ENCODE measurements at regions not wholly inside any gene's neighbourhood (a gene's known extent, or its start where the extent isn't known, plus 50 kb on each side); places are given as distances from the start of the nearest gene placed in this dataset.
A peak's percentile ranks its signal among the peaks of the same experiment; 100 is the strongest.

GRCh38 chr14:35201066-35201465, 78.7 kb downstream of the PRORP start:
- no peak for DNase-seq (ENCODE audit: low read depth)

GRCh38 chr14:35202195-35202594, 79.8 kb downstream of the PRORP start:
- no peak for DNase-seq (ENCODE audit: low read depth)
- no peak overlapping the region for H3K4me3 ChIP-seq (ENCODE audit: control insufficient read depth, low read depth, low read length)
- TF ChIP-seq CTCF (conservative IDR thresholded peaks at IDR 0.05; ENCODE audit: control insufficient read depth, insufficient read depth, low read depth, low read length) = no peak

More at GRCh38 chr14:35201066-35201465, 78.7 kb downstream of the PRORP start:
- H3K4me3 ChIP-seq (ENCODE audit: control insufficient read depth, low read depth, low read length) = no peak overlapping the region
- TF ChIP-seq CTCF (conservative IDR thresholded peaks at IDR 0.05; ENCODE audit: control insufficient read depth, insufficient read depth, low read depth, low read length) = no peak

- no peak for TF ChIP-seq CTCF (conservative IDR thresholded peaks at IDR 0.05; ENCODE audit: control insufficient read depth, insufficient read depth, low read depth, low read length)
Observed at GRCh38 chr14:35205737-35206136, 83.4 kb downstream of the PRORP start.

GRCh38 chr14:35211067-35211466, 81.1 kb upstream of the PSMA6 start:
- H3K4me3 ChIP-seq (ENCODE audit: control insufficient read depth, low read depth, low read length) = no peak overlapping the region
- TF ChIP-seq CTCF (conservative IDR thresholded peaks at IDR 0.05; ENCODE audit: control insufficient read depth, insufficient read depth, low read depth, low read length) = no peak

More at GRCh38 chr14:35205737-35206136, 83.4 kb downstream of the PRORP start:
- H3K4me3 ChIP-seq (ENCODE audit: control insufficient read depth, low read depth, low read length) = no peak overlapping the region
- no peak for DNase-seq (ENCODE audit: low read depth)

GRCh38 chr14:35212471-35213142, 79.6 kb upstream of the PSMA6 start:
- peak; percentile 27 for DNase-seq (ENCODE audit: low read depth)
- TF ChIP-seq CTCF (conservative IDR thresholded peaks at IDR 0.05; ENCODE audit: control insufficient read depth, insufficient read depth, low read depth, low read length) = no peak
- H3K4me3 ChIP-seq (ENCODE audit: control insufficient read depth, low read depth, low read length) = no peak overlapping the region

More at GRCh38 chr14:35211067-35211466, 81.1 kb upstream of the PSMA6 start:
- DNase-seq (ENCODE audit: low read depth) = no peak

GRCh38 chr14:35213143-35213788, 78.9 kb upstream of the PSMA6 start:
- TF ChIP-seq CTCF (conservative IDR thresholded peaks at IDR 0.05; ENCODE audit: control insufficient read depth, insufficient read depth, low read depth, low read length) = no peak
- no peak for DNase-seq (ENCODE audit: low read depth)
- no peak overlapping the region for H3K4me3 ChIP-seq (ENCODE audit: control insufficient read depth, low read depth, low read length)
